AG04449 (cell line): ENCODE measurements at regions not wholly inside any gene's neighbourhood (a gene's known extent, or its start where the extent isn't known, plus 50 kb on each side); places are given as distances from the start of the nearest gene placed in this dataset.

Source experiments
- CTCF ChIA-PET: fragments of 350-600 bp; formaldehyde crosslinking; extraction: SDS; loops from one replicate; lab custom pipeline; 2021; ENCODE audit warnings: antibody characterized with exemption; lab: Yijun Ruan, JAX
- POLR2A ChIA-PET: fragments of 400-600, 350-600 bp; formaldehyde crosslinking; extraction: SDS; loops from one replicate; lab custom pipeline; 2020; ENCODE audit warnings: antibody characterized with exemption, inconsistent platforms; lab: Yijun Ruan, JAX
- DNase-seq: peaks from one replicate; pipeline ENCODE4 v3.0.0-alpha.2; 2010; ENCODE audit warnings: low read depth, low spot score
- H3K4me3 ChIP-seq: 2 replicates; pipeline ENCODE4 v1.5.1; 2011; ENCODE audit warnings: low read depth, mild to moderate bottlenecking, control low read depth, low read length
- CTCF ChIP-seq: IDR thresholded peaks from one replicate; pipeline ENCODE4 v1.5.1; 2011; ENCODE audit warnings: mild to moderate bottlenecking, moderate library complexity, low read length, control low read depth, inconsistent platforms; ENCODE audit not compliant: insufficient read depth; ENCODE audit errors: missing control alignments

DNA sequence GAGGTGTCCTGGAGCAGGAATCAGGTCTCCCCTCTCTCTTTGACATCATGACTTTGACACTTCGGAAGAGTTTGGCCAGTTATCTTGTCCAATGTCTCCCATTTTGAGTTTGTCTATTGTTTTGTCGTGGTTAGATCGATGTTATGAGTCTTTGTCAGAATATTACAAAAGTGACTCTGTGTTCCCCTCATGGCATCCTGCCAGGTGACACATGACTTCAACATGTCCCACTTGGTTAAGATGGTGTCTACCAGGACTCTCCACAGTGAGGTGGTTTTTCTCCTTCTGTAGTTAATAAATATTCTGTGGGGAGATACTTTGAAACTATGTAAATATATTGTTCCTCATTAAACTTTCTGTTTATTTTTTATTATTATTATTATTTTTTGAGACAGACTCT, 76.6 kb upstream of the BZW1 start:
- POLR2A ChIA-PET: no interaction called here
- H3K4me3 ChIP-seq: no peak overlapping the region
- CTCF ChIA-PET: interaction anchor here (0.6 to 12.3 kb wide), 15 partner anchors 10 to 762 kb away, joined by 3 to 323 read pairs (median 4); no protein-coding TSS in a partner anchor
- TF ChIP-seq CTCF: no peak
- no peak for DNase-seq

DNA sequence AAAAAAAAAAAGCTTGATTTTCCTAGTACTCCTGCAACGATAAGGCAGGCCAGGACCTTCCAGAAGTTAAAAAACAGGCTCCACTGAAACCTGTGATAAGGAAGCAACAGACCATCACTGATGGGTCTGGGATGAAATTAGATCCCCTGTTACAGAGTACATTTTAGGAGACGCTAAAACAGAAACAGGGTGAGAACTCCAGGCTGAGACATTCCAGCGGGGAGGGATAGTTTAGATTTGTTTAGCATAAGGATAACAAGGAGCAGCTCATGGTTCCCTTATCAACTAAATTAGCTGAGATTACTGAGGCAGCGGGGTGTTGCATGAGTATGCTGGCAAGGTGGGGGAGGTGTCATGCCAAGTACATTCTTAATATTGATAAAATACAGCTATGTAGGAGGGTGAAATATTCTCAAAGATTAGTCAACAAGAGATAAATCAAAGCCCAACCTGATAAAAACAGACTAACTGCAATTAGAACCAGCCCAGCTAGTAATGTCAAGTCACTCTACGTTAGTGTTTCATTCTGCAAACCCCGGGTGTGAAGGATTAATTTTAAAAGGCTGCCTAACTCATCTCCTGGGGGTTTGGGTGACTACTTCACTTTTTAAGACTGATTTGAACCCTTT, 75.0 kb upstream of the BZW1 start:
- CTCF ChIA-PET: interaction anchor here (0.8 to 12.3 kb wide), 17 partner anchors 8 to 763 kb away, joined by 3 to 323 read pairs (median 4); partner anchors contain the start of gene AOX1
- POLR2A ChIA-PET: no interaction called here
- H3K4me3 ChIP-seq: no peak overlapping the region
- TF ChIP-seq CTCF: no peak
- DNase-seq: no peak

DNA sequence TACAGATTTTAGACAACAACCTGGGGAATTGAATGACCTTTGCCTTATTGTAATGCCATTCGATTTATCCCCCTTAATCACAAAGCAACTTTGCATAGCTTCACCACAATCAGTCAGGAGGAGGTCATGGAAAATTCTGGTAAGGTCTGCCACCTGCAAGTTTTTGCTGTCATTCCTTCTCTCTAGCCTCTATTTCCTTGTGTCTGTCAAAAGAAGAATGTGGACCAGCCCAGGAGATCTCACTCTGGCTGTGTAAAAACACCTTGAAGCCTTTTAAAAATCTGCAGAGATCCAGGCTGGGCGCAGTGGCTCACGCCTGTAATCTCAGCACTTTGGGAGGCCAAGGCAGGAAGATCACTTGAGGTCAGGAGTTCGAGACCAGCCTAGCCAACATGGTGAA, 74.1 kb upstream of the BZW1 start:
- no peak overlapping the region for H3K4me3 ChIP-seq
- DNase-seq: no peak
- ChIA-PET CTCF (interaction anchor here (0.8 to 12.3 kb wide), 11 partner anchors 8 to 764 kb away, joined by 3 to 323 read pairs (median 5); partner anchors contain the start of gene AOX1), POLR2A (no interaction called here)
- no peak for TF ChIP-seq CTCF

DNA sequence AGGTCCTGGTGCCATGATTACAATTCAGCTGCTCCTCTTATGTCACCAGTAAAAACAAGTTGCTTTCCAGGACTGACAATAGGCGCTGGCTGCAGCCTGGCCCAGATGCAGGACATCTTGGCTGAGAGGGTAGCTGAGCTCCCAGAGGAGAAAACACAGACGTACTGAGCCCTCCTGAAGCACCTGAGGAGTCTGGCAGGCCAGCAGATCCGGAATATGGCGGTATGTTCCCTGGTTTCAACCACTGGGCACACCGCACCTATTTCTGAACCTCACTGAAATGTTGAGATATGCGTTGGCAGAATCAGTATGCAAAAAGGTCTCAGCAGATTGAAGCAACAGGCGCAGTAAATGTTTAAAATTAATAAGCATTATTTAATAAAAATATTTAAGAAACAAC, 73.1 kb upstream of the BZW1 start:
- no peak for DNase-seq
- ChIA-PET POLR2A (no interaction called here), CTCF (interaction anchor here (0.7 to 12.3 kb wide), 3 partner anchors 9 to 32 kb away, joined by 3 to 323 read pairs (median 4); no protein-coding TSS in a partner anchor)
- no peak overlapping the region for H3K4me3 ChIP-seq
- no peak for TF ChIP-seq CTCF

DNA sequence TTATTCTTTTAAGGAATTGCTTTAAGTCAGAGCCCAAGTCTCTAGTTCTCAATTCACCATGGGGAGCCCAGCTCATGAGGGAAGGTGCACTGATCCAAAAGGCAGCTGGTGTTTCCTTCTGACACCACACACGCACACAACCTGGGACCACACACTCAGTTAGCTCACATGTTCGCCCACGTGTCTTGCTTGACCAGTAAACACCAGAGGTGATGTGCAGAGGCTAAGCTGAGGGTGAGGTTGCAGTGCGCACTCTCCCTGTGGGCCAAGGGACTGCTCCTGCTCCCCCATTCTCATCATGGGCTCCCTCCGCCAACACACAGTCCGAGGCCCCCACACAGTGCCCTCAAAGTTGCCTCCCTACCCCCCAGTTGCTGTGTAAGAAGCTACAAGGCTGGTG, 70.8 kb upstream of the BZW1 start:
- no peak overlapping the region for H3K4me3 ChIP-seq
- ChIA-PET CTCF (interaction anchor here (1.6 to 12.3 kb wide), 2 partner anchors 9 to 34 kb away, joined by 3 to 323 read pairs; no protein-coding TSS in a partner anchor), POLR2A (no interaction called here)
- no peak for DNase-seq
- no peak for TF ChIP-seq CTCF

DNA sequence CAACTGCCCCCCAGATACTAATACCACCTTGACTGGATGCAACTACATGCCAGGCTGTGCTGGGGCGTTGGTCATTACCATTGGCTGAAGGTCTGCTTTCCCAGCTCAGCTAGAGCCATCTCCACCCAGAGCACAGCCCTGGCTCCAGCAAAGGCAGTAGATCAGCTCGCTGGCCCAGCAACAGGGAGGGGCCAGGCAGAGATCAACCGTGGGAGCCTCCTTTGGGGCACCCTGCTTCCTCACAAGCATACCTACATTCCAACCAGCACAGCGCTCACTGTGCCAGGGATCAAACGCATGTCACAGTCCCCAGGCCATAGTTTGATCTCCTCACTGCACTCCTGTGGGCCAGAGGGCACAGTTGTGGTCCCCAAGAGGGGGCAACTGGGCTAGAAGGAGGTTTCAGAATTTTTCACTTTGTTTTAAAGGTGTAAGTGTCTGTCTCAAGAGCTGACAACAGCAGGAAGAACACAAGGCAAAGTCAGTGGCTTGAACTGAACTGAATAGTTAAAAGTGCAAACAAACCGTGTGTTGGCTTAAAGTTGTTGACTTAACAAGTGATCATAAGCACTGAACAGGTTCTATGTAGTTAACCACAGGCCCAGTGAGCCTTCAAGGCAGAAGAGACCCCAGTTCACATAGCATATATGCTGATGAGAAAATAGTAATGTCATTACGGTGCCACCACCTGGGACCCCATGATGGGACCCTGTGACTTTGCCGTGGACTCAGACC, 70.1 kb upstream of the BZW1 start:
- no peak for TF ChIP-seq CTCF
- ChIA-PET CTCF (interaction anchor here (1.6 to 12.3 kb wide), 2 partner anchors 8 to 35 kb away, joined by 3 to 323 read pairs; no protein-coding TSS in a partner anchor), POLR2A (no interaction called here)
- H3K4me3 ChIP-seq: no peak overlapping the region
- DNase-seq: no peak
